ENCODE measurements at regions not wholly inside any gene's neighbourhood (a gene's known extent, or its start where the extent isn't known, plus 50 kb on each side); places are given as distances from the start of the nearest gene placed in this dataset.

- TF ChIP-seq CTCF (conservative IDR thresholded peaks at IDR 0.05; ENCODE audit: low read depth, low read length), result no peak
- no peak for TF ChIP-seq RFX5 (IDR thresholded peaks at IDR 0.05; ENCODE audit: low read depth, low read length)
- no peak for TF ChIP-seq CHD1 (IDR thresholded peaks at IDR 0.05; ENCODE audit: low read depth, low read length)
- TF ChIP-seq MAZ (IDR thresholded peaks at IDR 0.05; ENCODE audit: borderline replicate concordance, low read depth, low read length), result no peak
- TF ChIP-seq RAD21 (IDR thresholded peaks at IDR 0.05; ENCODE audit: low read length), result no peak
- TF ChIP-seq POLR2A (IDR thresholded peaks at IDR 0.05; ENCODE audit: low read depth, low read length), result no peak
- no peak for TF ChIP-seq MXI1 (IDR thresholded peaks at IDR 0.05; ENCODE audit: borderline replicate concordance, low read depth, low read length)
- no peak for TF ChIP-seq SMC3 (IDR thresholded peaks at IDR 0.05; ENCODE audit: low read depth, low read length)
- TF ChIP-seq MAFK (IDR thresholded peaks at IDR 0.05; ENCODE audit: low read depth, low read length), result no peak
- no peak for TF ChIP-seq ELK1 (IDR thresholded peaks at IDR 0.05; ENCODE audit: borderline replicate concordance, low read depth, low read length)
- no peak for TF ChIP-seq FOS (IDR thresholded peaks at IDR 0.05; ENCODE audit: low read depth, low read length)
Measured at GRCh38 chr17:56665864-56666263, 72.4 kb downstream of the NOG start.

Data from IMR-90 (cell line).